Astrocyte of the spinal cord (primary cell): ENCODE measurements at regions not wholly inside any gene's neighbourhood (a gene's known extent, or its start where the extent isn't known, plus 50 kb on each side); places are given as distances from the start of the nearest gene placed in this dataset.
"Not testable (repeated sequence)": the region's sequence is repeated elsewhere in the genome, so short reads cannot be mapped to it uniquely, and the experiment has no call there.

ENCODE experiments used
- DNase-seq: peaks from one replicate; pipeline ENCODE4 v3.0.0; 2011; ENCODE audit warnings: low read depth, low spot score
- H3K4me3 ChIP-seq: 2 replicates; pipeline ENCODE4 v1.5.1; 2011; ENCODE audit warnings: low read depth, mild to moderate bottlenecking, low read length, moderate library complexity
- CTCF ChIP-seq: IDR thresholded peaks from 2 replicates; pipeline ENCODE4 v1.5.1; 2012; ENCODE audit warnings: low read depth, mild to moderate bottlenecking, low read length, inconsistent platforms
- in situ Hi-C: cut with HindIII; loops from 2 replicates; pipeline ENCODE4 v1.10.0; 2017; ENCODE audit warnings: low sequenced_read_pairs

GRCh38 chr1:234794452-234794851, 184.5 kb upstream of the IRF2BP2 start:
- DNase-seq, in situ Hi-C loops, H3K4me3 ChIP-seq: not testable (repeated sequence)

- in situ Hi-C loops, DNase-seq, H3K4me3 ChIP-seq: not testable (repeated sequence)
Measured at GRCh38 chr1:234793924-234794323, 183.9 kb upstream of the IRF2BP2 start.

GRCh38 chr1:234792221-234792864, 182.4 kb upstream of the IRF2BP2 start:
- DNase-seq, H3K4me3 ChIP-seq, in situ Hi-C loops: not testable (repeated sequence)

- DNase-seq, H3K4me3 ChIP-seq, in situ Hi-C loops: not testable (repeated sequence)
Measured at GRCh38 chr1:234791615-234792014, 181.6 kb upstream of the IRF2BP2 start.

- in situ Hi-C loops, H3K4me3 ChIP-seq, DNase-seq: not testable (repeated sequence)
Measured at GRCh38 chr1:234790333-234790732, 180.4 kb upstream of the IRF2BP2 start.

- DNase-seq, in situ Hi-C loops, H3K4me3 ChIP-seq: not testable (repeated sequence)
Measured at GRCh38 chr1:234787011-234787584, 177.1 kb upstream of the IRF2BP2 start.

GRCh38 chr1:234785922-234786321, 175.9 kb upstream of the IRF2BP2 start:
- DNase-seq, H3K4me3 ChIP-seq, in situ Hi-C loops: not testable (repeated sequence)

GRCh38 chr1:234785471-234785919, 175.5 kb upstream of the IRF2BP2 start:
- H3K4me3 ChIP-seq, in situ Hi-C loops: not testable (repeated sequence)
- DNase-seq: peak; percentile 63

- DNase-seq, in situ Hi-C loops, H3K4me3 ChIP-seq: not testable (repeated sequence)
Measured at GRCh38 chr1:234784108-234784507, 174.1 kb upstream of the IRF2BP2 start.

GRCh38 chr1:234782791-234783190, 172.8 kb upstream of the IRF2BP2 start:
- in situ Hi-C loops: no loop called here
- no peak overlapping the region for H3K4me3 ChIP-seq
- DNase-seq: no peak
- no peak for TF ChIP-seq CTCF

- DNase-seq: peak; percentile 33
- no peak overlapping the region for H3K4me3 ChIP-seq
- TF ChIP-seq CTCF: no peak
- in situ Hi-C loops: no loop called here
Measured at GRCh38 chr1:234782105-234782751, 172.2 kb upstream of the IRF2BP2 start.
